ENCODE measurements at regions not wholly inside any gene's neighbourhood (a gene's known extent, or its start where the extent isn't known, plus 50 kb on each side); places are given as distances from the start of the nearest gene placed in this dataset.

DNA sequence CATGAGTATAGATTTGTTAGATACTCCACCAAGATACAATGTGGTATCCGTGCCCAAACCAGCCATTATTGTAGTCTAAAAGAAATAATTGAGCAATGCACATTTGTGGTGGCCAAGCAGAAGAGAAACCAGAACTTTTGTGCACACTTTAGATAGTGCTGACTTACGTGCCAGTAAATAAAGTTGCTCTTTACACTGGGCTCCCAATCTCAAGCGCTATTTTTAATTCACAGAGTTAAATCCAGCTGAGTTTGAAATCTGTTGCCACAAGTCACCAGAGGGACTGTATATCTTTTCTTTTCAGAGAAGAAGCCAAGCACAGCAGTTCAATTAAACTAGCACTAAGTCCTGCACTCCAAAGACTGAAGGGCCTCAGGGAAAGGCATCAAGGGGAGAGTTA, 680.4 kb downstream of the TDRD15 start:
- TF ChIP-seq CTCF (IDR thresholded peaks at IDR 0.05): no peak
- TF ChIP-seq POLR2A (IDR thresholded peaks at IDR 0.05): no peak

Measured in testis (tissue), 2 donors.